Endothelial cell of umbilical vein (primary cell): ENCODE measurements at regions not wholly inside any gene's neighbourhood (a gene's known extent, or its start where the extent isn't known, plus 50 kb on each side); places are given as distances from the start of the nearest gene placed in this dataset.

Experiments
- BruUV-seq: library from RNA; stranded (reverse); fragments of 400-500 nt; replicated peaks from 2 replicates; lab custom pipeline; 2021; lab: Mats Ljungman, UMichigan
- CTCF ChIA-PET: fragments of 300-600, 350-600 bp; sonication (Branson Sonifier 250); formaldehyde crosslinking; loops from one replicate; lab custom pipeline; 2021; ENCODE audit warnings: antibody characterized with exemption, inconsistent platforms; lab: Charles Lee
- POLR2A ChIA-PET: fragments of 300-600, 350-600 bp; sonication (Branson Sonifier 250); formaldehyde crosslinking; loops from one replicate; lab custom pipeline; 2021; ENCODE audit warnings: antibody characterized with exemption, inconsistent platforms; lab: Charles Lee
- DNase-seq: peaks from one replicate; pipeline ENCODE4 v3.0.0-alpha.2; 2011; ENCODE audit warnings: low read depth, low spot score
- FAIRE-seq: peaks from 2 replicates; lab custom pipeline; 2011; peaks lifted over from hg19 to GRCh38; lab: Jason Lieb, UNC
- H2AFZ ChIP-seq: 2 replicates; pipeline ENCODE4 v1.6.0; 2012; ENCODE audit warnings: low read depth, low read length, control low read depth, inconsistent platforms
- H3K27ac ChIP-seq: 2 replicates; pipeline ENCODE4 v1.5.1; 2011; ENCODE audit warnings: low read depth, mild to moderate bottlenecking, control low read depth, low read length, moderate library complexity; ENCODE audit not compliant: insufficient read depth
- H3K27me3 ChIP-seq, 2 experiments: 2 replicates each; pipeline versions ENCODE4 v1.6.0 to v1.6.1; 2011; ENCODE audit warnings: low read length in 2 of 2, mixed read lengths in 1 of 2; ENCODE audit not compliant: control insufficient read depth in 2 of 2, insufficient read depth in 2 of 2
- H3K36me3 ChIP-seq, 2 experiments: 2 replicates in 1 of 2; 3 replicates in 1 of 2; pipeline ENCODE4 v1.5.1; 2011; ENCODE audit warnings: low read length in 2 of 2, mild to moderate bottlenecking in 1 of 2, moderate library complexity in 1 of 2; ENCODE audit not compliant: control insufficient read depth in 2 of 2, insufficient read depth in 2 of 2; ENCODE audit errors: extremely low read depth in 1 of 2
- H3K4me1 ChIP-seq: 3 replicates; pipeline ENCODE4 v1.5.1; 2011; ENCODE audit warnings: mild to moderate bottlenecking, low read length; ENCODE audit not compliant: control insufficient read depth, insufficient read depth; ENCODE audit errors: extremely low read depth
- H3K4me2 ChIP-seq: 2 replicates; pipeline ENCODE4 v1.6.1; 2011; ENCODE audit warnings: low read length, control low read depth, mixed read lengths; ENCODE audit not compliant: insufficient read depth
- H3K4me3 ChIP-seq, 3 experiments: fragments of 200-600 bp in 1 of 3; sonication (generic), shearing (Covaris generic) in 1 of 3; replicated peaks in 1 of 3; 2 replicates each; pipeline ENCODE4 v1.5.1; 2011 to 2016; ENCODE audit warnings: control low read depth in 3 of 3, low read length in 3 of 3, mild to moderate bottlenecking in 2 of 3, inconsistent platforms in 1 of 3, low read depth in 1 of 3, moderate library complexity in 1 of 3; ENCODE audit not compliant: insufficient read depth in 1 of 3
- H3K79me2 ChIP-seq: 2 replicates; pipeline ENCODE4 v1.6.0; 2012; ENCODE audit warnings: low read length, inconsistent platforms; ENCODE audit not compliant: control insufficient read depth, insufficient read depth
- H3K9ac ChIP-seq: replicated peaks from 2 replicates; pipeline ENCODE3; 2011; ENCODE audit warnings: low read length, control low read depth; ENCODE audit not compliant: insufficient read depth; ENCODE audit errors: extremely low read depth
- H3K9me1 ChIP-seq: replicated peaks from 3 replicates; pipeline ENCODE4 v1.6.0; 2011; ENCODE audit warnings: mild to moderate bottlenecking, low read length; ENCODE audit not compliant: control insufficient read depth, insufficient read depth; ENCODE audit errors: extremely low read depth
- H3K9me3 ChIP-seq: replicated peaks from 2 replicates; pipeline ENCODE4 v1.5.1; 2012; ENCODE audit warnings: low read length, inconsistent platforms; ENCODE audit not compliant: control insufficient read depth, insufficient read depth
- H4K20me1 ChIP-seq: replicated peaks from 2 replicates; pipeline ENCODE3; 2011; ENCODE audit warnings: mild to moderate bottlenecking, low read length; ENCODE audit not compliant: control insufficient read depth, insufficient read depth; ENCODE audit errors: extremely low read depth
- EZH2 ChIP-seq: IDR thresholded peaks from 2 replicates; pipeline ENCODE4 v1.6.1; 2012; ENCODE audit warnings: borderline replicate concordance, low read depth, mild to moderate bottlenecking, moderate library complexity, low read length, inconsistent platforms; ENCODE audit not compliant: severe bottlenecking
- FOS ChIP-seq: IDR thresholded peaks from 2 replicates; pipeline ENCODE4 v1.6.1; 2011; ENCODE audit warnings: mild to moderate bottlenecking, low read length, moderate library complexity, borderline replicate concordance; ENCODE audit not compliant: insufficient read depth
- GATA2 ChIP-seq: IDR thresholded peaks from 2 replicates; pipeline ENCODE4 v1.7.0; 2011; ENCODE audit warnings: low read depth, mild to moderate bottlenecking, moderate library complexity, mixed read lengths, low read length; ENCODE audit not compliant: insufficient read length, insufficient read depth
- POLR2A ChIP-seq: IDR thresholded peaks from 2 replicates; pipeline ENCODE4 v1.6.1; 2012; ENCODE audit warnings: low read depth, mild to moderate bottlenecking, control low read depth, low read length
- POLR2AphosphoS5 ChIP-seq: IDR thresholded peaks from 2 replicates; pipeline ENCODE4 v1.6.1; 2012; ENCODE audit warnings: low read depth, mild to moderate bottlenecking, control low read depth, low read length, moderate library complexity; ENCODE audit not compliant: insufficient read depth
- dilution Hi-C: fragments of 300-500 bp; cut with MboI; formaldehyde crosslinking; loops from one replicate; pipeline ENCODE4 v1.15.0; 2019; ENCODE audit warnings: low sequenced_read_pairs; ENCODE audit not compliant: extremely low pct_ligation_motif_present
- intact Hi-C: fragments of 100-400 bp; cut with micrococcal nuclease; formaldehyde crosslinking; loops from one replicate; pipeline ENCODE4 v1.10.0; 2022
- TF ChIP-seq, protein P1 (sequence below): IDR thresholded peaks from 2 replicates; pipeline ENCODE4 v1.6.1; 2011; ENCODE audit not compliant: insufficient read depth, insufficient read length

DNA sequence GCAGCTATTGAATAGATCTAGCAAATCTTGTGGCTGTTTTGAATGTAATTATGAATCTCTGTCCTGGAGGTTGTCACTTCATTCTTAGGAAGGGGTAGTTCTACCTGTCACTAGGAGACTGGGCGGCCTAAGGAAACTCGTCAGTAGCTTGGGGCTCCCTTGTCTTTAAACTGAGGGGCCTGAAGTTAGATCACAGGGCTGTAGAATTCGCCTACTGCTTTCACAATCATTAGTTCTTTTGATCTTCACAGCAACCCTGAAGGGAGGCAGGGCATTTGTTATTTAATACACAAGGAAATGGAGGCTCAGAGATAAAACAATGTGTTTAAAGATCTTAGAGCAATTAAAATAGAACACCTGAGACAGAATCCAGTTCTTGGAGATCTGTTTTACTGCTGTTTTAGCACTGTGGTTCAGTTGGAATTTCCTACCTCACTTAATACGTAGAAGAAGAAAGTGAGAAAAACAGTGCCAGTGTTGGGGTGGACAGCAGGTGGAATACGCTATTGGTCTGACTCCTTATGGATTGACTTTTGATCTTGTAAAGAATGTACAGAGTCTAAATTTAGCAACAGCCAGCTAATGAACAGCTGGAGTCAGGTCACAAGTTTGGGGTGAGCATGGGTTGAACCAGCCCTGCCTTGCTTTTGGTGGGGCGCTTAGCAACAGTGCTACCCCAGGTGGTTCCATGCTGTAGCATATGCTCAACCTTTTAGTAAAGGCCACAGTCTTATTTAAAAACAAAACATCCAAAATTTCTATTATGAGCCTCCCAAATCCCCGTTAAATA, 71.4 kb upstream of the BHLHE40 start:
- Histone ChIP-seq H2AFZ (no peak overlapping the region), H3K27ac (no peak overlapping the region), H3K27me3 (peaks cover 0 to 3% of the 10 kb centered on the region in 2 experiments), H4K20me1 (no peaks in the 10 kb centered on the region), H3K4me1 (peaks cover 4% of the 10 kb centered on the region), H3K36me3 (no peaks in the 10 kb centered on the region), H3K9me1 (no peaks in the 10 kb centered on the region), H3K9ac (no peak overlapping the region), H3K79me2 (no peaks in the 10 kb centered on the region), H3K4me2 (no peak overlapping the region), H3K9me3 (no peaks in the 10 kb centered on the region), H3K4me3 (no peak overlapping the region)
- CTCF ChIA-PET = interaction anchor here (1.2 kb wide), 1 partner anchor 187 kb away, joined by 5 read pairs; no protein-coding TSS in a partner anchor
- no peak for DNase-seq
- dilution Hi-C loops = no loop called here
- no TSS peak for BruUV-seq
- POLR2A ChIA-PET = no interaction called here
- no peak for TF ChIP-seq EZH2
- TF ChIP-seq, protein P1, sequence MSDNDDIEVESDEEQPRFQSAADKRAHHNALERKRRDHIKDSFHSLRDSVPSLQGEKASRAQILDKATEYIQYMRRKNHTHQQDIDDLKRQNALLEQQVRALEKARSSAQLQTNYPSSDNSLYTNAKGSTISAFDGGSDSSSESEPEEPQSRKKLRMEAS = no peak
- TF ChIP-seq POLR2A = no peak
- intact Hi-C loops = no loop called here
- FAIRE-seq = no peak

DNA sequence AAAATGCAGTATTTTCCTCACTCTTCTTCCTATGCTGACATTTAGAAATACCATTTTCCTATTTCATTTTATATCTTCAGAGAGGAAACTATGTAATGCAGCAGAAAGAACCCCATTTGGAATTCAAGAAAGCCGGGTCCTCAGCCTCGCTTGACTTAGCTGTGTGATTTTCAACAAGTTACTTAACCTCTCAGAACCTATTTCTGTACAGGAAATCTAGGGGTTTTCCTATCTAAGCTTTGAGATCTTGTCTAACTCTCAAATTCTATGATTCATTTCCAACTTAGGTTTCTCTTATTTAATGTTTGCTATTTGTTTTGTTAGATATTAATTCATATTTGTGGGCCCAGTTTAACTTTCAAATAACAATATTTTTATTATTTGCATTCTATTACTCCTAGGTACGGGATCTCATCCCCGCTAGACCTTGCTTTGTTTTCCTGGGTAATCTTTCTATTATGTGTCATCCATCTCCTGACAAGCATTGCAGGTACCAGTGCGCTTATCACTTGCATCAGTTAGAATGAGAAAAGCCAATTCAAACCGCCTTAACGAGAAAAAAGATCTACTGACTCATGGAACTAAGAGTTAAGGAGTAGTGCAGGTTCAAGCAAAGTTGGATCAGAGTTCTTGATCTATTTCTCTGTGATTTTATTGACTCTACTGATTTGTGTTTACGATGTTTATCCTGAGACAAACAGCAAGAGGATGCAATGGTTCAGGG, 70.6 kb upstream of the BHLHE40 start:
- Histone ChIP-seq H3K9me3 (no peaks in the 10 kb centered on the region), H4K20me1 (no peaks in the 10 kb centered on the region), H3K36me3 (no peaks in the 10 kb centered on the region), H3K4me2 (no peak overlapping the region), H3K27ac (no peak overlapping the region), H3K4me3 (no peak overlapping the region), H3K27me3 (peaks cover 0 to 3% of the 10 kb centered on the region in 2 experiments), H3K4me1 (no peaks in the 10 kb centered on the region), H3K79me2 (no peaks in the 10 kb centered on the region), H2AFZ (no peak overlapping the region), H3K9me1 (no peaks in the 10 kb centered on the region), H3K9ac (no peak overlapping the region)
- DNase-seq = no peak
- TF ChIP-seq GATA2 = no peak
- TF ChIP-seq POLR2AphosphoS5 = no peak
- no peak for TF ChIP-seq FOS
- BruUV-seq = no TSS peak
- intact Hi-C loops (no loop called here), dilution Hi-C loops (no loop called here)
- ChIA-PET CTCF (no interaction called here), POLR2A (no interaction called here)
- FAIRE-seq = no peak
